ENCODE measurements at regions not wholly inside any gene's neighbourhood (a gene's known extent, or its start where the extent isn't known, plus 50 kb on each side); places are given as distances from the start of the nearest gene placed in this dataset.

DNA sequence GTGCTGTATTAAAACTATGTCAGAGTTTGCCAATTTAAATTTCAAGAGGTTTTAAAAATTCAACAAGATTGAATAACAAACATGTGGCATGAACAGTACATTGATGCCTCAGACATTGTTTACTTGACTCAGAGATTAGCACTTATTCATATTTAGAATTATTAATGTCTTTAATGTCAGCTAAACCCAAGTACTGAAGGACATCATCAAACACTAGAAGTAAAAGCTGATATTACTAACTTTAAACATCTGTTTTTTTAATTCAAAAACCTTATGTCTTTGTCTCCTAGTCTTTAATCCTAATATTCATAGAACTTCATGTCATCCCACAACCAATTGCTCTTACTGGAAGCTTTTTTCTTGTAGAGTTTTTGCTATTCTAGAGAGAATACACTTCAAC, 406.2 kb upstream of the PCDH7 start:
- no peak for DNase-seq (ENCODE audit: low spot score)

DNA sequence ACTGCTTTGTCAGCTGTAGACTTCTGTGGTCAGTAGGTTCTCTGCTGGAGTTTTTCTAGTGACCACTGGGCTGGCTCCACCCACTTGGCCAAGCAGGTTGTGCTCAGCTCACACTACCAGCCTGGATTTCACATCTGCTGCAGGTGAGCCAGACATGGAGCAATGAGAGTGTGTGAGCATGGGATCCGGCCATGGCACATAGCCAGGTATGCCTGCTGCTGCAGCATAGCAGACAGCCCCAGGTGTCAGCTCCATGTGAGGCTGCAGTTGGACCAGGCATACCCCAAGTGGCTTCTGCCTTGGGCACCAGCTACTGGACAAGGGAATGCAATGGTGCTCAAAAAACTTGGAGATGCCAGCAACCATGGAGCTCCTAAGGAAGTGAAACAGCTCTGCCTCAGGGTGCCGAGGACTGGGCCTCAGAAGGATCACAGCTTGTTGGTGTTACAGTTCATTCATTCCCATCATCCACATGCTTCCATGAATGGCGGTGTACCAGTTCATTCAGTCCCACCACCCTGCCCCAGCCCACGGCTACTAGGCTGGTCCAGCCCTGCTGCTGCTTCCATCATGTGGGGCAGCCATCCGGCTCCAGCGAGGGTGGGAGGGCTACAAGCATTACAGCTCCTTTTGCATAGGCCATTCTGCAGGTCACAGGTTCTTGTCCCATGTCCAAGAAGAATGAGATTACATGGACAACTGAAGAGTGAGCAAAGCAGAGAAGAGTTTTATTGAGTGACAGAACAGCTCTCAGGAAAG, 389.1 kb upstream of the PCDH7 start:
- no peak for DNase-seq (ENCODE audit: low spot score)

DNA sequence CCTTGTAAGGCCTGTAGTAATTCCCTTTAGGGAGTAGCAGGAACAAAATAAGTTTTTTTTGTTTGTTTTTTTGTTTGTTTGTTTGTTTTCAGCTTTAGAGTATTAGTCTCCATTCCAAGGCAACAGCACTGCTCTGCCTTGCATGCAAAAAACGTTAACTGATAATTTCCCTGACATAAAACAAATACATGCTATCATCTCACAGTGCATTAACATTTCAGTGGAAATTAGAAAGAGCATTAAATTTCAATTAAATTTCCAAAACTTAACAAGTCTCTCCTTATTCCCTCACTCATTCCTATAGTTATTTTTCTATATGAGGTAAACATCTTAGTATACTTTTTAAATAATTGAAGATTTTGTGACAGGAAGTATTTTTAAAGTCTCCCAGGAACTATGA, 378.4 kb upstream of the PCDH7 start:
- DNase-seq (ENCODE audit: low spot score), result no peak

DNA sequence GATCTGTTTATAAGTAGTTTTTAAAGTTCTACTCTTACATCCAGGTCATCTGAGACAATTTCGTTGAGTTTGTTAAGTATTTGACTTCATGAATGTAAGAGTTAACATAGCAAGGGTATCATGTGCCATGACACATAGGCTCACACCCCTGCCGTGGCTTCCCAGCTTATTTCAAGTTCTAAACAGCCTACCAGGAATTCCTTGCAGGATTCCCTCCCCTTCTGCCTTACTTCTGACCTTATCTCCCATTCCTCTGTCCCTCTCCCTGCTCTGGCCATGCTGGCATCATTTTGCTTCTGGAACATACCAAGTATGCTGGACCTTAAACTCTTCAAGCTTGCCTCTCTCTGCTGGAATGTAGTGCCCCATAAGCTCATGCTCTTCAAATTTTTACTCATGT, 369.9 kb upstream of the PCDH7 start:
- no peak for DNase-seq (ENCODE audit: low spot score)

DNA sequence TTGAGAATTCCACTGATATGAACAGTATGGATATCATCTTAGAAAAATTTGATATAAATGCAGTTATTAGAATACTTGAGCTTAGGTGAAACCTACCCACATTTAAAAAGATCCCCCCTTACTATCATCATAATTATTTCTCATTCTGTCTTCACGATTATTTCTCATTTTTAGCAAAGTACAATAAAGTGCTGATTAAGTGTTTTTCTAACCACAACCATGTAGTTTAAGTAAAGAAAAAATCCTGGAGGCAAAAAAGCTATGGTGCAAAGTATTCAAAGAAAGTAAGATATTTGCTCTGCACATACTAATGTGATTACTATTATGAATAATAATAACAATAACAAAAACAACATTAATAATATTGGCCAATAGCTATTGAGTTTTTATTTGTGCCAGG, 365.6 kb upstream of the PCDH7 start:
- DNase-seq (ENCODE audit: low spot score), result no peak

DNA sequence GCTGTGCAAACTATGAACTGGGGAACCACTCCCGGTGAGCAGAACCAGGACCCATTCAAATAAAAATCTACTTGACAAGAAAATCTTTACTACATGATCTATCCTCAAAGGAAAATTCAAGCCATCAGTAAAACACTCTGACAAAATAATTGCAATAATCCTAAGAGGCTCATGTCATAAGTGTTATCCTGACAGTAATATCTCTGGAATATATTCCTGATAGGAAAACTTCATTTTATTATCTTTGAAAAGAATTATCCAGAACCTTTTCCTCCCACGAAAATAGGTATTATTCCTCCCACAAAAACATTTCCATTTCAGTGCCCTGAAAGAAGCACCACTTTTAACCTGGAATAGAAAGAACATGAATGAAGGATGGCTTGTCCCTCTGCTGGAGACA, 357.7 kb upstream of the PCDH7 start:
- DNase-seq (ENCODE audit: low spot score), result peak; percentile 57

DNA sequence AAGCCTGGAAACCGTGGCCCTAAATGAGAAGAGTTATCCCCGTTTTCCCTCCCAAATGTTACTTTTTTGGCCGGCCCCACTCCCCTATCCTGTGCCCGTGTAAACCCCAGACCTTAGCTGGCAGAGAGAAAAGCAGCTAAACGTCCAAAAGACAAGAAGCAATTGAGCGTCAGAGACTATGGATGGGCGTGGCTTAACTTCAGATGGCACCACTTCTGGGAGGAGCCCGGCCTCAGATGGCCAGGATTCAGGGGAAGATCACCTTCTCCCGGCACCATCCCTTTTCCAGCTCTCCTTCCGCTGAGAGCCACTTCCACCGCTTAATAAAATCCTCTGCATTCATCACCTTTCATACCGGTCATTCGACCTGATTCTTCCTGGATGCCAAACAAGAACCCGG, 350.1 kb upstream of the PCDH7 start:
- no peak for DNase-seq (ENCODE audit: low spot score)

DNA sequence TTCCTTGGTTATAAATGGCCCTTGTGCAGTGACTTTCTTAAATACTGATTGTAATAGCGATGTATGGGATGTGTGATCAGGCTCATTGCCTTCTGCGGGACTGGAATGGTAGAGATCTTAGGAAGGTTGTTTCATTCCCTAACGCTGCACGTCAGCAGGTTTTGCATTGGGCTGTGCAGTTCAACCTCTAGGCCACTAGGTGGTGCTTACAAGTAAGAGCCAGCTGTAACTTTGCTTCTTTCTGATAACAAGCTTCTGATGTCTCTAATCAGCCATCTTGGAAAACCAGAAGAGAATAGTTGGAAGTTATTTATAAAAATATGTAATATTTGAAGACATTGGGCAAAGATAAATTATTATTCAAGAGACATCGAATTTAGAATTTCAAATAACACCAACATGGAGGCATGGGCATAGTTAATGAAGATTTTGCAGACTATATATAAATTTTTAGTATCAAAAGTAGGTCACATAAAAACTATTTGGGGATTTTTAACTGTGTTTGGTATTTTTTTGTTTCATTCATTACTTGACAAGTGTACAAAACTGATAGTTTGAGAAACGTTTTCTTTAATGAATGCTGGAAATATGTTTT, 339.7 kb upstream of the PCDH7 start:
- no peak for DNase-seq (ENCODE audit: low spot score)

DNA sequence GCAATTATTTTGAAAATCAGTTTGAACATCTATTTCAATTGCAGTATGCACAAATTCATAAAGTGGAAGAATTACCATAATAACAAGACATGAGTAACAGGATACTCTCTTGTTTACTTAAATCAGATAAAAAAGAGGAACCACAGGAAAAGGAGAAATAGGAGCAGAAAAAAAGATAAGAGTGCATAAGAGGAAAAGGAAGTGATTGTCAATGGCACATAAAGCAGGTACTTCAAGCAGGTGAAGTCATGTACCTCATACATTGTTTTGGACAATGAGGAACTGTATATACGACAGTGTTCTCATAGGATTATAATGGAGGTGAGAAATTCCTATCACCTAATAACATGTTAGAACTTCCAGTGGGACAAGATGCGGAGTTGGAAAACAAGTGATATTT, 334.5 kb upstream of the PCDH7 start:
- no peak for DNase-seq (ENCODE audit: low spot score)

DNA sequence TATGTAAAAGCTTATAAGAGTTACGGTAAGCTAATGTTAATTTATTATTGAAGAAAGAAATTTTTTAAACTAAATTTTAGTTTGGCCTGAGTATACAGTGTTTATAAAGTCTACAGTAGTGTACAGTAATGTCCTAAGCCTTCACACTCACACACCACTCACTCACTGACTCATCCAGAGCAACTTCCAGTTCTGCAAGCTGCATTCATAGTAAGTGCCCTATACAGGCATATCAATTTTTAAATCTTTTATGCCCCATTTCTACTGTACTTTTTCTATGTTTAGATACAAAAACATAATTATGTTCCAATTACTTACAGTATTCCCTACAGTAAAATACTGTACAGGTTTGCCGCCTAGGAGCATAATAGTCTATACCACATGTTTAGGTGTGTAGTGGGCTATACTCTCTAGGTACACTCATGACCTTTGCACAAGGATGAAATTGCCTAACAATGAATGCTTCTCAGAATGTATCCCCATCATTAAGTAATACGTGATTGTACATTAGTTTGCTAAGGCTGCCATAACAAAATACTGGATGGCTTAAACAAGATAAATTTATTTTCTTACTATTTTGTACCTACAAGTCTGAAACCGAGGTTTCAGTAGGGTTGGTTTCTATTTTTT, 333.8 kb upstream of the PCDH7 start:
- DNase-seq (ENCODE audit: low spot score), result no peak

DNA sequence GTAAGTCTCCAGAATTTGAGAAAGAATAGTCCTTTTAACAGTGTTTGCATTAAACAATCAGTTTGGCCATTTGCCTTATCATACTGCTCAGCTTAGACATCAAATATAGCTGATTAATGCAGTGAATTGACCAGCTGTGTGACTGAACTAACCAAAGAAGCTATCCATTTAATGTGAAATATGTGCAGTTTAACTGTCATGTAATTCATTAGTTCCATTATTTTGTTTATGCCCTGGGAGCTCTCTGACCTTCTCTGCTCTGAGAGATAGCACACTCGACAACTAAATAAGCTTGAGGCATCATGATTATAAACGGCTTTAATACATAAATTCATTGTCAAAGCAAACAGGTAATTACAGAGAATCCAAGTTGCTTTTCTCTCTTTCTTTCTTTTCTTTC, 324.3 kb upstream of the PCDH7 start:
- no peak for DNase-seq (ENCODE audit: low spot score)

DNA sequence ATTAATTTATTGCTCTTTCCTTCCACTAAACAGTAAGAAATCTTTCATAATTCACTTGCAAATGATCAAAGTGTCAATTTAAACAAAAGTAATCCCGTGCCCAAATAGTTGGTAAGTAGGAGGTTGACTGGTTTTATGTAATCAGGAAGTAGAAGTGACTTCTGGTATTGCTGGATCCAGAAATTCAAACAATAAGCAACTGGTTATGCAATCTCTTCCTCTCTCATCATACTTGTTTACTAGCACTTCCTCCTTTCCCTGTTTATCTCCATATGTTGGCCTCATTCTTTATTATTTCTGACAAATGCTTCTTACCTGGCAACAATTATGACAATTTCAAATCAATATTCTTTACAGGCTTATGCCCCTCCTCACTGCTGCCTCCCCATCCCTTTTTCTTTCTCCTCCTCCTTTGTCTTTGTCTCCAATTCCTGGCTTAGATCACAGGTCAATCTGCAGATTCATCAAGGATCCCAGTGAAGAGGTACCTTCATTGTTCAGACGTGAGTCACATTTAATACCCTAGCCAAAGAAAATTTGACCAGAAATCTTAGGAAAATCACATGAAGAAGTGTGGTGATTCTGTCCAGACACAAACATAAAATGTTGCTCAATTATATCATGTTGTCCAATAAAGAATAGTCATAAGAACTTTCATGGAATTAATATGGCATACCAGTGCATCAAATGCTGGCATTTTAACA, 323.2 kb upstream of the PCDH7 start:
- no peak for DNase-seq (ENCODE audit: low spot score)

DNA sequence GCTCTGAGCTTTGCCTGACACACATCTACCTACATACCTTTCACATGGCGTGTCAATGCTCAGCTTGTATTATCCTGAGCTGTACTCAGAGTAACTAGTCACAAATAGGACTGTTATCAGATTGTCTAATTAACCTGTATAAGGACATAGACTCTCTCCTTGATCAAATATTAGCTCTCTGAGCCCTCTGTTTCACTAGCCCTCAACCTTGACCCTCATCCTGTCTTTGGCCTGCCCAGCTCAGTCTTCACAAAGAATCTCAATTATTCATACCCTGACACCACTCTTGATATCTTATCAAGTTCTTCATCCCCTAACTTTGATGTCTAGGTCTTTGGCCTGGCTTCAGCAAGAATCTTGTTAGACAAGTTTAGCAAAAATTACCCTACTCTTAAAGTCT, 320.7 kb upstream of the PCDH7 start:
- DNase-seq (ENCODE audit: low spot score), result no peak

DNA sequence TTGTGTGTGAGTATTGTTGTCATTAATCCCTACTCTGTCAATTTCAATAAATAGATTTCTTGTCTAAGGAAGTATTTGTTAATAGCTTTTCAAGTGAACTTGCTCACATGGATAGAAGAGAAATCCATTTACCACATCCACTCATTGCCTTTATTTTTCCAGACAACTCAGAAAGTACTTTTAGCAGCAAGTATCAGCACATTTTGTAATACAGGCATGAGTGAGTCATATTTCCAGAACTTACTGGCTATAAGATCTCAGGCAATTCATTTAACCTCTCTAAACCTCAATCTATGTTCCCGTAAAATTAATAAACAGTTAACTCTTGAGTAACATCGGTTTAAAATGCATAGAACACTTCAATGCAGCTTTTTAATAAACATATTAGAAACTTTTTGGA, 317.9 kb upstream of the PCDH7 start:
- DNase-seq (ENCODE audit: low spot score), result no peak

DNA sequence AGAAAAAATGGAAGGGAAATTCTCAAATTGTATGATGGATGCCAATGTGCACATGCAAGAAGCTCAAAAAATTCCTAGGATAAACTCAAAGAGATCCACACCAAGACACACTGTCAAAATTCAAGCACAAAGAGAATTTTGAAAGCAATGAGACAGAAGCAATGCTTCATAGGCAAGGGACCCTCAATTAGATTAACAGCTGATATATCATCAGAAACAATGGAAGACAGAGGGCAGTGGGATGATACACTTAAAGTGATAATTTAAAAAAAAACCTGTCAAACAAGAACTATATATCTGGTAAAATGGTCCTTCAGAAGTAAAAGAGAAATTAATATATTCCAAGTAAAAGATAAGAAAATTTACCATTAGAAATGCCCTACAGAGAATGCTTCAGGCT, 306.3 kb upstream of the PCDH7 start:
- DNase-seq (ENCODE audit: low spot score), result no peak

DNA sequence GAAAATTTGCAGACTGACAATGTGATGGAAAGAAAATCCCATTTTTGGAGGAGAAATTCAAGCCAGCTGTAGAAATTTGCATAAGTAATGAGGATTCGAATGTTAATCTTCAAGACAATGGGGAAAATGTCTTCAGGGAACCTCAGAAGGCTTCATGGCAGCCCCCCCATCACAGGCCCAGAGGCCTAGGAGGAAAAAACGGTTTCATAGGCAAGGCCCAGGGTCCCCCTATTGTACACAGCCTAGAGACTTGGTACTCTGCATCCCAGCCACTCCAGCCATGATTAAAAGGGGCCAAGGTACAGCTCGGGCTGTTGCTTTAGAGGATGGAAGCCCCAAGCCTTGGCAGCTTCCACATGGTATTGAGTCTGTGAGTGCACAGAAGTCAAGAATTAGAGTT, 303.6 kb upstream of the PCDH7 start:
- no peak for DNase-seq (ENCODE audit: low spot score)

DNA sequence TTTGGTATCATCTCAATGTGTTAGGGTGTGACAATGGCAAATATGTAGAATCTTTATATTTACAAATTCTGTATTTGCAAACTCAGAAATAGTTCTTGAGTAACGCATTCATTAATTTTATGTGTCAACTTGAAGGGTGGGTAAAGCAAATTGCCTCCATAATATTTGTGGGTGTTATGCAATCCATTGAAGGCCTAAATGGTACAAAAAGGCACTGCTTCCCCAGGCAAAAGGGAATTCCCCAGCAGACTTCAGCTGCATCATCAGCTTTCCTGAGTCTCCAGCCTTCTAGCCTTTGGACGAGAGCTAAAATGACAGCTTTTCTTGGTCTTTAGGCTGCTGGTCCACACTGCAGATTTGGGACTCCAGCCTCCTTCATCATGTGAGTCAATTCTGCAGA, 292.2 kb upstream of the PCDH7 start:
- DNase-seq (ENCODE audit: low spot score), result no peak

DNA sequence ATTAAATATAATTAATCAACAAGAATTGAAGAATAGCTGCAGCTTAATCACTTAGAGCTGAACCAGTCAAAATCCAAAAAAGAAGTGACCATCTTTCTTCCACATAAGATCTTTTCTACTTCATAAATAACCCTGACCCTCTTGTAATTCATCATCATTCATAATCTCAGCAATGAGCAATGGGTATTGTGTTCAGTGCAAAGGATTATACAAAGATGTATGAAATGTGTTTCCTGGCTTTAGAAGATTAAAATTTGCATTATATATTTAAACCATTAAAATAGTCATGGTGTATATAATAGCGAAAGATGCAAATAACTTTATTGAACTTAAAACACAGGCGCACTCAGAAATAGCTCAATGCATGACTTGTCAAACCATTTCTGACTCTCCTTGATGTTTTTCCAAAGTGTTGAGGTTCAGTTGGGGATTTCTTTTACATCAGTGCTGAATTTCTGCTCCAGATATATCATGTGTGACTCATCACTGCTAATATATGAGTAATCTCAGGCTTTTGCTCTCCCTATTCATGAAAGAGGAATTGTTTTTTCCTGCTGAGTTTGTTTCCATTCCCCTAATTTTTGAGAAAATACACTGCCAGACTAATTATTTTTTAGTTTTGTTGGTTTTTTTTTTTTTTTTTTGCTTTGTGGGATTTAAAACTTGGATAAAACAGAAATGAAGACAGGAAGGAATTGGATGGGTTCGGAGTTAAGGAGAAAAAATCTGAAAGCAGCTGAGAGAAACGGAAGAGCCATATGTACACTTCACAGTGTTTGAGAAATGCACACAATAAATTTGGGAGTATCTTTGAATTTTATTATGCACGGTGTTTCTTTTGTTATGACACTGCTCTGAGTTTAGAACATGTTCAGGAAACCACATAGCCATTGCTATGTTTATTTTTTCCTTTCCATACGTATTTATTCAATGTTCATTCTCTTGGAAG, 290.1 kb upstream of the PCDH7 start:
- DNase-seq (ENCODE audit: low spot score), result peak; percentile 65

DNA sequence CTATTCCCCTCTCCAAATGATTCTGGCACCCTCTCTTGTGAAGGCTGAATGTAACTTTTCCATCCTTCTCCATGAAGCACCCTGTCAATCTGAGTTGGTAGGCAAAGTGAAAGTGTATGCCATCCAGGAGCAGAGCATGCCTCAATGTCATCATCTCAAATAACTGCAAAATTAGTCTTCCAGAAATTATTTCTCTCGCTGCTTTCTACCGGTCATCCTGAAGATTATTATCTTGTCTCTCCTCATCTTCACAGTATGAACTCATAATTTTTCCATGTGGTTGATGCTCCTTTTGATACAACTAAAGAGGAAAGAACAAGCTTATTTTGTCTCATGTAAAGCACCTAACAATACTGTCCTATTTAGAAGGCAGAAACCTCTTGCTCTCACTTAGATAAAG, 285.5 kb upstream of the PCDH7 start:
- no peak for DNase-seq (ENCODE audit: low spot score)

DNA sequence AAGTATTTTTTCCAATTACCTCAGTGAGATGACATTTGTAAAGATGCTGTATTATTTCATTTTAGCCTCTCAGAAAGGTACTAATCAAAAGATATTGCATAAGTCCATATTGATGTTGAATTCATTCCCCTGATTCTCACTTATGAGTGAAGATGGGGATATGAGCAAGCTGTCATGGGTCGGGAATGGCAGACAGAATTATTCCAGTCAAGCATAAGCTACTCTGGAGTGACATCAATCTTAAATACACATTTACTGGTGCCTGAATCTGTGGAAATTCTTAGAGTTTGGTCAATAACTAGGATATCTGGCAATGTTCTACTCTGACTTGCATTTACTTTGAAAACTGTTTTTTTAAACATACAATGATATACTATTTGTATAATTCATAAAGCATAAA, 283.8 kb upstream of the PCDH7 start:
- DNase-seq (ENCODE audit: low spot score), result no peak

DNA sequence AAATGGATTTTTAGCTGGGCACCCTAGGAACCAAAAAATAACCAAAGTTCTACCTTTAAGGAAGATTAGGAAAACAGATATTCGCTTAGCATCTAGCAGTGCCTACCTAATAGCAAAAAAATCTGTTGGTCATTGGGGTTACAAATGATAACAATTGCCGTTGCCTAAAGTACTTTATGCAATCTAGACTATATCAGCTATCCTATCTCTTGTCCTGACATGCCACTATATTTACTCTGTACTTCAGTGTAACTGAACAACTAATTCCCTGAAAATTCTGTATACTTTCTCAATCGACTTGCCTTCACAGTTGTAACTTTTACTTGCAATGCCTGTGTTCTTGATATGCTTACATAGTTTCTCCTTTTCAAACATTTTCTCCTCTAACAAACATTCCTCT, 282.9 kb upstream of the PCDH7 start:
- DNase-seq (ENCODE audit: low spot score), result no peak

DNA sequence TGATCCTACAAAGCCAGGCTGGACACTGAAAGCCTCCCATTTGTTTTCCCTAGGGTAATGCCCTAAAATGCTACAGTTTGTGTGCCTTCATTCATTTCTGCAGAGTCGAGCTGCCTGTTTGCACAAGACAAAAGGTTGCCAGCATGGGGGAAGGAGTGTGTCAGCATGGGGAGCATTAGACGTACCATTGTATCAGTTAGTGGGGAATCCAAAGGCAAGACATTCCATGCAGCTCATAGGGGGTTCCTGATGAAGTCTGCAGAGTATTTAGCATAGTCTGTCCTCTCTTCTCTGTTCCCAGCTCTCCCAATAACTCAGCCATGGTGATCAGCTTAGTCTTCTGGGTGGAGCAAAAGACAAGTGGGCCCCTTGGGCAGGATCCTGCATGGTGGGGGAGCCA, 276.9 kb upstream of the PCDH7 start:
- no peak for DNase-seq (ENCODE audit: low spot score)
